ENCODE measurements at regions not wholly inside any gene's neighbourhood (a gene's known extent, or its start where the extent isn't known, plus 50 kb on each side); places are given as distances from the start of the nearest gene placed in this dataset.

DNA sequence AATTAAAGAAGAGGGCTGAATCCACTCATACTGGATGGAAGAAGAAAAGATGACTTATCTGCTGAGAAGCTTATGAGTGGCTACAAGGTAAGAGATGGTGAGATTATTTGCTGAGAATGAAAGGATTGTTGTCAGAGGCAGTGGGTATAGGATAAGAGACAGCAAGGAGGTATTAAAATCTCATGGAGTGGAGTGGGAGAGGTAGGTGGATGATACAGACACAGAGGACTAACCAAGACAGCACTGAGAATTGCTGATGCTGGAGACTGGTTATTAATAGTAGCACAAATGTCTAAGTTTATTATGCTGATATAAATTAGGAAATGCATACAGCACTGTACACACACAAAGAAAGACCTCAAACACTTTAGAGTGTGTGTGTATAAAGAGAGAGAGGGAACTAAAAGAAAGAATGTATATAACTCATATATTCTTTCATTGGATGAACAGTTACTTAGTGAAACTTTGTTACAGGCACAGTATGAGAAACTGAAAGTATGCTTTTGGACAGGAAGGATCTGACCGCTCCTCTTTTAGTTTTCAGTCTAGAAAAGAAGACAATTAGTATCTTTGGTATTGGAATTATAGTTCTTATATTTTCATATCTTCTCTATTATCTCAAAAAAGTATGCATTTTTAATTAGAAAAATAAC, 543.1 kb downstream of the LRFN5 start:
- Mint-ChIP-seq H3K36me3 (ENCODE audit: low read depth) (no peaks in the 10 kb centered on the region), H3K4me1 (ENCODE audit: low read depth) (no peaks in the 10 kb centered on the region), H3K4me3 (no peak overlapping the region), H3K27ac (no peak overlapping the region), H3K9me3 (peaks cover 10% of the 10 kb centered on the region), H3K27me3 (ENCODE audit: insufficient read depth) (no peaks in the 10 kb centered on the region)
- intact Hi-C loops (cut with micrococcal nuclease) = no loop called here
- no peak for DNase-seq (ENCODE audit: low spot score)

DNA sequence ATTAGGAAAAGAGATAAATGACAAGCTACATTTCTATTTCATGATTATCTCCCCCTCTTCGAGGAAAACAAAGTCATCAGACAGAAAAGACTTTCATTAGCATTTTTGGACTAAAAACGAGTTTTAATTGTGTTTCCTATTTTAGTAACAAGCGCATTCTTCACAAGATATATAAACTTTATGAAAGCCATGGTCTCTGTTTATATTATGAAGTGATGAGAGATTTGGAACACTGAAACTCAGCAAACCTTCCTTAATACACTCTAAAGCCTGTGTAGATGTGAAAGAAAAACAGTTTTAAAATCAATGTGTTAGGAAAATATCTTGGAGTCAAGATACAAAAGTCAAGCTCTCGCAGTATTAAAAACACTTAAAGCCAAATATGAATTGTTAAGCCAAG, 539.1 kb downstream of the LRFN5 start:
- H3K9me3 Mint-ChIP-seq = peaks cover 10% of the 10 kb centered on the region
- intact Hi-C loops (cut with micrococcal nuclease) = no loop called here
- H3K27me3 Mint-ChIP-seq (ENCODE audit: insufficient read depth) = no peaks in the 10 kb centered on the region
- no peaks in the 10 kb centered on the region for H3K36me3 Mint-ChIP-seq (ENCODE audit: low read depth)
- H3K4me3 Mint-ChIP-seq = no peak overlapping the region
- no peaks in the 10 kb centered on the region for H3K4me1 Mint-ChIP-seq (ENCODE audit: low read depth)
- DNase-seq (ENCODE audit: low spot score) = no peak
- H3K27ac Mint-ChIP-seq = no peak overlapping the region

DNA sequence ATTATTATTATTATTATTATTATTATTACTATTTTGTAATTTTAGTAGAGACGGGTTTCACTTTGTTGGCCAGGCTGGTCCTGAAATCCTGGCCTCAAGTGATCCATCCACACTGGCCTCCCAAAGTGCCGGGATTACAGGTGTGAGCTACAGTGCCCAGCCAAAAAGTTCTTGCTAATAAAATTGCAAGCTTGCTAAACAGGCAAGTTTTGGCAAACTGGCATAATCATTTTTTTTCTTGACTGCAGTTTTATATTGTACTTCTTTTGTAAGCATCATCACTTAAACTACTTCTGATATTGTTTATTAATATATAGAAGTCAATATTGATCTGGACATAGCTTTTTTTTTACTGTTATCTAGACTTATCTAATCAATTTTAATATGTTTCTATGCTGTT, 536.4 kb downstream of the LRFN5 start:
- intact Hi-C loops (cut with micrococcal nuclease) = no loop called here
- Mint-ChIP-seq H3K4me1 (ENCODE audit: low read depth) (no peaks in the 10 kb centered on the region), H3K36me3 (ENCODE audit: low read depth) (no peaks in the 10 kb centered on the region), H3K27ac (no peak overlapping the region), H3K4me3 (no peak overlapping the region), H3K27me3 (ENCODE audit: insufficient read depth) (no peaks in the 10 kb centered on the region), H3K9me3 (peaks cover 7% of the 10 kb centered on the region)
- DNase-seq (ENCODE audit: low spot score) = no peak

DNA sequence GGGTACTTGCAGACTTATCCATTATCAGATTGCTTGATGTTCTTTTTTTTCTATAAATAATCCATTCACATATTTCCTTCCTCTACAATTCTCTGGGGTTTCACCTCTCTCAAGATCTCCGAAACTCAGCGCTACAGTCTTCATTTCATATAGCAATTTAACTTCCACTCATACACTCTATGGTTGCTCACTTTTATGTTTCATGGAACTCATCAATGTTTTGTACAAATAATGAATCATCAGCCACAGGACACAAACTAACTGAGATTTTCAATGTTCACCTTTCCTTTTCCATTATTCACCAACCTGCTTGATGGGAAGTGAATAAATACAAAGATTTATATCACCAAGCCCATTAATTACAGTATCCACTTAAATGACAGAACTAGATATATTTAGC, 534.7 kb downstream of the LRFN5 start:
- intact Hi-C loops (cut with micrococcal nuclease) = no loop called here
- no peak for DNase-seq (ENCODE audit: low spot score)
- Mint-ChIP-seq H3K36me3 (ENCODE audit: low read depth) (no peaks in the 10 kb centered on the region), H3K9me3 (peaks cover 7% of the 10 kb centered on the region), H3K27me3 (ENCODE audit: insufficient read depth) (no peaks in the 10 kb centered on the region), H3K4me1 (ENCODE audit: low read depth) (no peaks in the 10 kb centered on the region), H3K4me3 (no peak overlapping the region), H3K27ac (no peak overlapping the region)

DNA sequence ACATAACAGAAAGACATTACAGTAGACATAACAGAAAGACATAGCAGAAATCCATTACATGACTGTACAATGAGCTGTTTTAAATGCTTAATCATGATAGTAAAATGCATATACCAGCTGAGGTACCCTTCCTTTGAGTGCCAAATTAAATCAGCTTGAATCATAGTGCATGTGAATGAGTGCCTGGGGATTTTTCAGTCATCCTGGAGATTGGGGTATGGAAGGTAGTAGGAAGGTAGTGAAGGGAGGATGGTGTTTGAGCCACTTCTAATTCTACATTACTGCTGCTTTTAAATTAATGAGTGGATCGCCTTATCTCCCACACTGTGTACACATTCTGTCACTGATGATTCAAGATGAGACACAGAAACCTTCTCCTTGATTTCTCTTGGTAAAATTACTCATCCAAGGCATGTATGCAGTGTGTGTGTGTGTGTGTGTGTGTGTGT, 534.2 kb downstream of the LRFN5 start:
- Mint-ChIP-seq H3K27ac (no peak overlapping the region), H3K4me3 (no peak overlapping the region), H3K36me3 (ENCODE audit: low read depth) (no peaks in the 10 kb centered on the region), H3K9me3 (peaks cover 7% of the 10 kb centered on the region), H3K4me1 (ENCODE audit: low read depth) (no peaks in the 10 kb centered on the region), H3K27me3 (ENCODE audit: insufficient read depth) (no peaks in the 10 kb centered on the region)
- no peak for DNase-seq (ENCODE audit: low spot score)
- intact Hi-C loops (cut with micrococcal nuclease) = no loop called here

DNA sequence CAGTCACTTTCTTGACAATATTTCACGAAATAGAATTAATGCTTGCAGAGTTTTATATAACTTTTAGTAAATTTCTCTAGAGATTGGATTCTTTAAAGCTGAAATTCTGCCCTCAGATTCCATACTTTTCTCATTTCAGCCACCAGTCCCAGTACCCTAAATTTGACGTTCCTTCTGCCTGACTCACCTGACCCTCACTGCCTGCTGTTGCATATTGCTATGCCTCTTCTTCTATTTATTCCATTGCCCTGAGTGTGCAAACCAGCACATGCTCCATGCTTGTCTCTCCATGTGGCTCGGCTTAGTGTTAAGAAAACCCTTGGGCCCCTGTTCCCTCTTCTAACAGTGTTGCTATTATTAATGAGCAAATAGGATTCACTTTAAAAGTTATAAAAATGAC, 533.3 kb downstream of the LRFN5 start:
- intact Hi-C loops (cut with micrococcal nuclease) = no loop called here
- peaks cover 7% of the 10 kb centered on the region for H3K9me3 Mint-ChIP-seq
- no peak for DNase-seq (ENCODE audit: low spot score)
- no peaks in the 10 kb centered on the region for H3K4me1 Mint-ChIP-seq (ENCODE audit: low read depth)
- no peaks in the 10 kb centered on the region for H3K36me3 Mint-ChIP-seq (ENCODE audit: low read depth)
- no peak overlapping the region for H3K4me3 Mint-ChIP-seq
- H3K27ac Mint-ChIP-seq = no peak overlapping the region
- H3K27me3 Mint-ChIP-seq (ENCODE audit: insufficient read depth) = no peaks in the 10 kb centered on the region

DNA sequence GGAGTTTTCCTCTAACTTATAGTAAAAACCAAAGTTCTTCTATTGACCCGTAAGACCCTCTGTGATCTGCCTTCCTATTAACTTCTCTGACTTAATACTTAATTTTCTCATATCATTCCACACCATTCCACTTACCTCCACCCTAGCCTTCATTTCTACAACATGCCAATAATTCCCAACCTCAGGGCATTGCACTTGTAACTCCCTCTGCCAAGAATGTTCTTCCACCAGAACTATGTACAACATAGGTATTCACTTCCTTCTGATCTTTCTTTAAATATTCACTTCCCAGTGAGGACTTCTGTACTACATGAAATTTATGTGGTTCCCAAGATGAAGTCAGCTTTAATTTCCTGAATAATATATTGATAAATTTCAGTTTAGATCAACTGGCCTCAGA, 531.7 kb downstream of the LRFN5 start:
- Mint-ChIP-seq H3K36me3 (ENCODE audit: low read depth) (no peaks in the 10 kb centered on the region), H3K4me1 (ENCODE audit: low read depth) (no peaks in the 10 kb centered on the region), H3K27me3 (ENCODE audit: insufficient read depth) (no peaks in the 10 kb centered on the region), H3K27ac (no peak overlapping the region), H3K9me3 (peaks cover 10% of the 10 kb centered on the region), H3K4me3 (no peak overlapping the region)
- intact Hi-C loops (cut with micrococcal nuclease) = no loop called here
- no peak for DNase-seq (ENCODE audit: low spot score)

DNA sequence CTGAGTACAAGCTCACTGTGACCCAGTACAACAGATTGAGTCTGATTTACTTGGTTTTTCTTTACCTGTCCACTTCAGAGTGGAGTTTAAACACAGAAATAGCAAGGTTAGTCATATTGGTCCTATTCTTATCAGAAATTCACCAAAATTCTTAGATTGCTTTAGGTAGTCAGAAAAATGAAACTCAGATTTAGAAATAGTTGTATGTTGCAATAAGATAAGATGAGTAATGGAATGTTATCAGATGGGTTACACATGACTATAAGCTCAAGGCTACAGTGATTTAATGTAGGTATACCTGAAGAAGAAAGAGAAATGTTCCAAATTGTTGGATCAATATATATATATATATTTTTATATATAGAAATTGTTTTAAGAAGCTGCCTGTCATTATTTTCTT, 524.1 kb downstream of the LRFN5 start:
- intact Hi-C loops (cut with micrococcal nuclease) = no loop called here
- H3K27ac Mint-ChIP-seq = no peak overlapping the region

DNA sequence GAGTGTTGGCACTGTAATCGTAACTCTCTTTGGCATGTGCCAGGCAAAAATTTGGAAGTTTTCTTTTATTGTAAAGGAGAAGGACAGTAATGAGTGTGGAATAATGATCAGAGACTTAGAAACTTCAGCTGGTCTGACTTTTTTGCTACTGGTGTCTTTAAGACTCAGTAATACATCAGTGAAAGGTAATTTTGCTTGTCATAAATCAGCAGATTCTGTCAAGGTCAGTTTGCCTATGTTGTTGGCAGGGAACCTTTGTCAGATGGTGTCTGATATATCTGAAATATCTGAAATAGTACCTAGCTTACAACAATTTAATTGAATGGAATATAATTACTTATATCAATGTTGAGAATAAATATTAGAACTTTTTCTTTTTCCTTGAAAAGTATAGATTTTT, 516.9 kb downstream of the LRFN5 start:
- Mint-ChIP-seq H3K9me3 (peaks cover 5% of the 10 kb centered on the region), H3K4me1 (ENCODE audit: low read depth) (no peaks in the 10 kb centered on the region), H3K36me3 (ENCODE audit: low read depth) (no peaks in the 10 kb centered on the region), H3K4me3 (no peak overlapping the region), H3K27ac (no peak overlapping the region), H3K27me3 (ENCODE audit: insufficient read depth) (no peaks in the 10 kb centered on the region)
- DNase-seq (ENCODE audit: low spot score) = no peak
- intact Hi-C loops (cut with micrococcal nuclease) = no loop called here

More for the DNA sequence above, 524.1 kb downstream of the LRFN5 start:
- Mint-ChIP-seq H3K4me3 (no peak overlapping the region), H3K4me1 (ENCODE audit: low read depth) (no peaks in the 10 kb centered on the region), H3K36me3 (ENCODE audit: low read depth) (no peaks in the 10 kb centered on the region), H3K9me3 (peaks cover 3% of the 10 kb centered on the region), H3K27me3 (ENCODE audit: insufficient read depth) (no peaks in the 10 kb centered on the region)
- DNase-seq (ENCODE audit: low spot score) = no peak

DNA sequence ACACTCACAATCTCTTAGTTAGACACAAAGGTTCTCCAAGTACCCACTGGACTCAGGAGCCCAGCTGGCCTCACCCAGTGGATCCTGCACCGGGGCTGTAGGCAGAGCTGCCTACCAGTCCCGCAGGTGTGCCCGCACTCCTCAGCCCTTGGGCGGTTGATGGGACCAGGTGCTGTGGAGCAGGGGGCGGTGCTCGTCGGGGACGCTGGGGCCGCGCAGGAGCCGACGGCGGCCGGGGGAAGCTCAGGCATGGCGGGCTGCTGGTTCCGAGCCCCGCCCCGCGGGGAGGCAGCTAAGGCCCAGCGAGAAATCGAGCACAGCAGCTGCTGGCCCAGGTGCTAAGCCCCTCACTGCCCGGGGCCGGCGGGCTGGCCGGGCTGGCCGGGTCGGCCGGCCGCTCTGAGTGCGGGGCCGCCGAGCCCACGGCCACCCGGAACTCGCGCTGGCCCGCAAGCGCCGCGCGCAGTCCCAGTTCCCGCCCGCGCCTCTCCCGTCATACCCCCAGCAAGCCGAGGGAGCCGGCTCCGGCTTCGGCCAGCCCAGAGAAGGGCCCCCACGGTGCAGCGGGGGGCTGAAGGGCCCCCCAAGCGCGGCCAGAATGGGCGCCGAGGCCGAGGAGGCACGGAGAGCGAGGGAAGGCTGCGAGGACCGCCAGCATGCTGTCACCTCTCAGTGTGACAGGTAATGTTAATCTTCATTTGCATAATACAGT, 506.8 kb downstream of the LRFN5 start:
- H3K9me3 Mint-ChIP-seq = peaks cover 23% of the 10 kb centered on the region
- no peaks in the 10 kb centered on the region for H3K36me3 Mint-ChIP-seq (ENCODE audit: low read depth)
- H3K27ac Mint-ChIP-seq = no peak overlapping the region
- H3K4me3 Mint-ChIP-seq = no peak overlapping the region
- no peaks in the 10 kb centered on the region for H3K27me3 Mint-ChIP-seq (ENCODE audit: insufficient read depth)
- DNase-seq (ENCODE audit: low spot score) = no peak
- intact Hi-C loops (cut with micrococcal nuclease) = no loop called here
- H3K4me1 Mint-ChIP-seq (ENCODE audit: low read depth) = no peaks in the 10 kb centered on the region

DNA sequence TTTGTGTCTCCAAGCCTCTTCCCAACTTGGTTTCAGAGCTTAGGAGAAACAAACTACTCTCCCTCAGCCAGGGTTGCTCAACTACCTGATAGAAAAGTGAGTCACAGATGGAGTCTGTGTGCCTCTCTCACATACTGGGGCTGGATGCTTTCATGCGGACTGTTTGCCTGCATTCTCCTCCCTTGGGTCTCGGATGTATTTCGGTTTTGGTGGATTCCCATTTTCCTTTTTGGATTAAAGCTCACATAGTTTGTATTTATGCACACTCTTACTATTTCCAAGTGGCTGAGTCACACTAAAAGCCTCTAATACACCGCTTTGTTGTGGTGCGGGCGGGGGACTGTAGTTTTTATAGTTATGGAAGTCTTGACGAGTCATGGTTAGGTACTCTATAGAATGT, 505.4 kb downstream of the LRFN5 start:
- Mint-ChIP-seq H3K27me3 (ENCODE audit: insufficient read depth) (no peaks in the 10 kb centered on the region), H3K9me3 (peaks cover 31% of the 10 kb centered on the region), H3K4me3 (no peak overlapping the region), H3K36me3 (ENCODE audit: low read depth) (no peaks in the 10 kb centered on the region), H3K27ac (no peak overlapping the region), H3K4me1 (ENCODE audit: low read depth) (no peaks in the 10 kb centered on the region)
- intact Hi-C loops (cut with micrococcal nuclease) = no loop called here
- no peak for DNase-seq (ENCODE audit: low spot score)

DNA sequence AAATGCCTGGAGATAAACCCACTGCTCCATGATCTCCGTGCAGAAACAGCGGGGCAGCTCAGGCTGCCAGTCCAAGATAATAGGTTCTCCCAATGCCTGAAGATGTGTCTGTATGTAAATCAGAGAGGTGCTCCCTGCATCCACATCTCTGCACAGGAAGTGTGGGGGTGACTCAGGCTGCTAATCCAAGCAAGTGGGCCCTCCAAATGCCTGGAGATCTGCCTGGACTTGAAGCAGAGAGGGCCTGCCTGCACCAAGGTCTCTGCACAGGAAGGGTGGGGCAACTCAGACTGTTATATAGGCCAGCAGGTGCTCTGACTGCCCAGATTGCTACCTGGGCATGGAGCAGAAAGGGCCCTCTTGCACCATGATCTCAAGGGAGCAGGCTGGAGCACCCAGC, 504.7 kb downstream of the LRFN5 start:
- Mint-ChIP-seq H3K36me3 (ENCODE audit: low read depth) (no peaks in the 10 kb centered on the region), H3K27me3 (ENCODE audit: insufficient read depth) (no peaks in the 10 kb centered on the region), H3K9me3 (peaks cover 31% of the 10 kb centered on the region), H3K27ac (no peak overlapping the region), H3K4me3 (no peak overlapping the region), H3K4me1 (ENCODE audit: low read depth) (no peaks in the 10 kb centered on the region)
- no peak for DNase-seq (ENCODE audit: low spot score)
- intact Hi-C loops (cut with micrococcal nuclease) = no loop called here

DNA sequence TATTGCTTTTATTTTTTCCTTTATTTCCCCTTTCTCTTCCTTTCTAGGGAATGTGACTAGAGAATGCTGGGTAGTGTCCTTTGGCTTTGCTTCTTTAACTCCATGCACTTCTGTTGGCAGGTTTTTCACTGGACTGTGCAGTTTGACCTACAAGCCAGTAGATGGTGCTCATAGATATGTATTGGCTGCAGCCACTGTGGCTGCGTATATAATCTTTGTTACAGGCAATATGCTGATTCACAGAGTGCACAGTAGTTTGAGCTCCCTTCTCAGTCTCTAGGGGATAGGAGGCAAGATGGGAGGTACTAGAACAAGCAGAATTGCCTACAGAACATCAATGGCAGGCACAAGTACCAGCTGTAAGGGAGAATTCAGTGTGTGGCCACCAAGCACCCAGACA, 503.5 kb downstream of the LRFN5 start:
- intact Hi-C loops (cut with micrococcal nuclease) = no loop called here
- Mint-ChIP-seq H3K4me1 (ENCODE audit: low read depth) (no peaks in the 10 kb centered on the region), H3K36me3 (ENCODE audit: low read depth) (no peaks in the 10 kb centered on the region)

DNA sequence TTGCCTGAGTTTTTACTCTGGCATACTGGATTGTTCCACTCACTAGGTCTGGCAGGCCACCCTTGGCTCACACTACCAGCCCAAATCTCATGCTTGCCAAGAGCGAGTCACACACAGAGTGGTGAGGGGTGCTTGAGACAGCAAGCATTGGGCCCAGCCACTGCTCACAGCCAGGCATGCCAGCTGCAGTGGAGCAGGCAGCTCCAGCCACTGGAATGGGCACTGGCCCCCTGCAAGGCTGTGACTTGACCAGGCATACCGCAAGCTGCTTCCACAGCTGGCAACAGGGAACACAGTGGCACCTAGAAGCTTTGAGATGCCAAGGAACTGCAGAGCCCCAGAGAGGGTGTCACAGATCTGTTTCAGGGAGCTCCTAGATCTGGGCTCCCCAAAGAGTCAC, 488.5 kb downstream of the LRFN5 start:
- no peaks in the 10 kb centered on the region for H3K36me3 Mint-ChIP-seq (ENCODE audit: low read depth)
- intact Hi-C loops (cut with micrococcal nuclease) = no loop called here
- no peak overlapping the region for H3K4me3 Mint-ChIP-seq
- no peaks in the 10 kb centered on the region for H3K4me1 Mint-ChIP-seq (ENCODE audit: low read depth)
- peaks cover 22% of the 10 kb centered on the region for H3K9me3 Mint-ChIP-seq
- DNase-seq (ENCODE audit: low spot score) = no peak
- H3K27ac Mint-ChIP-seq = no peak overlapping the region
- no peaks in the 10 kb centered on the region for H3K27me3 Mint-ChIP-seq (ENCODE audit: insufficient read depth)

More for the DNA sequence above, 503.5 kb downstream of the LRFN5 start:
- Mint-ChIP-seq H3K27ac (no peak overlapping the region), H3K27me3 (ENCODE audit: insufficient read depth) (no peaks in the 10 kb centered on the region), H3K4me3 (no peak overlapping the region), H3K9me3 (peaks cover 31% of the 10 kb centered on the region)
- DNase-seq (ENCODE audit: low spot score) = no peak
